Loucy (cell line): ENCODE measurements at regions not wholly inside any gene's neighbourhood (a gene's known extent, or its start where the extent isn't known, plus 50 kb on each side); places are given as distances from the start of the nearest gene placed in this dataset.

Source experiments
- EZH2phosphoT487 ChIP-seq: fragments of 200-600 bp; IDR thresholded peaks from 2 replicates; pipeline ENCODE4 v1.6.1; 2018; ENCODE audit warnings: antibody characterized with exemption, mild to moderate bottlenecking, moderate library complexity, borderline replicate concordance
- TF ChIP-seq, protein P1 (sequence below): fragments of 200-600 bp; sonication (generic); conservative IDR thresholded peaks from 2 replicates; pipeline ENCODE4 v1.5.1; 2014; ENCODE audit warnings: mild to moderate bottlenecking, antibody characterized with exemption, low read length

- TF ChIP-seq, protein P1, sequence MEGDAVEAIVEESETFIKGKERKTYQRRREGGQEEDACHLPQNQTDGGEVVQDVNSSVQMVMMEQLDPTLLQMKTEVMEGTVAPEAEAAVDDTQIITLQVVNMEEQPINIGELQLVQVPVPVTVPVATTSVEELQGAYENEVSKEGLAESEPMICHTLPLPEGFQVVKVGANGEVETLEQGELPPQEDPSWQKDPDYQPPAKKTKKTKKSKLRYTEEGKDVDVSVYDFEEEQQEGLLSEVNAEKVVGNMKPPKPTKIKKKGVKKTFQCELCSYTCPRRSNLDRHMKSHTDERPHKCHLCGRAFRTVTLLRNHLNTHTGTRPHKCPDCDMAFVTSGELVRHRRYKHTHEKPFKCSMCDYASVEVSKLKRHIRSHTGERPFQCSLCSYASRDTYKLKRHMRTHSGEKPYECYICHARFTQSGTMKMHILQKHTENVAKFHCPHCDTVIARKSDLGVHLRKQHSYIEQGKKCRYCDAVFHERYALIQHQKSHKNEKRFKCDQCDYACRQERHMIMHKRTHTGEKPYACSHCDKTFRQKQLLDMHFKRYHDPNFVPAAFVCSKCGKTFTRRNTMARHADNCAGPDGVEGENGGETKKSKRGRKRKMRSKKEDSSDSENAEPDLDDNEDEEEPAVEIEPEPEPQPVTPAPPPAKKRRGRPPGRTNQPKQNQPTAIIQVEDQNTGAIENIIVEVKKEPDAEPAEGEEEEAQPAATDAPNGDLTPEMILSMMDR = no peak
- no peak for TF ChIP-seq EZH2phosphoT487
These were observed 143.0 kb upstream of the BMPER start for GRCh38 chr7:33762151-33762910.
